Neural cell (in vitro differentiated cells): ENCODE measurements at regions not wholly inside any gene's neighbourhood (a gene's known extent, or its start where the extent isn't known, plus 50 kb on each side); places are given as distances from the start of the nearest gene placed in this dataset.

Source experiments
- H2AFZ ChIP-seq: fragments of 200-600, 300-800 bp; sonication (generic), shearing (Covaris generic); 2 replicates; pipeline ENCODE4 v1.6.0; 2014; ENCODE audit warnings: low read depth, mild to moderate bottlenecking, antibody characterized with exemption, low read length, moderate library complexity
- H3F3A ChIP-seq: fragments of 200-600 bp; shearing (Covaris generic); 2 replicates; pipeline ENCODE4 v1.6.1; 2016; ENCODE audit warnings: mild to moderate bottlenecking, moderate library complexity, mixed read lengths, antibody characterized with exemption, low read length; ENCODE audit not compliant: insufficient read depth, poor library complexity, severe bottlenecking
- H3K27ac ChIP-seq: fragments of 200-600, 300-800 bp; sonication (generic), shearing (Covaris generic); 2 replicates; pipeline ENCODE4 v1.5.1; 2014; ENCODE audit warnings: mild to moderate bottlenecking, low read length, moderate library complexity
- H3K27me3 ChIP-seq: fragments of 300-800, 200-600 bp; sonication (generic), shearing (Covaris generic); 2 replicates; pipeline ENCODE4 v1.6.0; 2014; ENCODE audit warnings: mild to moderate bottlenecking, low read depth, low read length, moderate library complexity; ENCODE audit not compliant: insufficient read depth
- H3K36me3 ChIP-seq: fragments of 300-800, 200-600 bp; sonication (generic), shearing (Covaris generic); 2 replicates; pipeline ENCODE4 v1.5.1; 2014; ENCODE audit warnings: mild to moderate bottlenecking, antibody characterized with exemption, low read length, moderate library complexity; ENCODE audit not compliant: insufficient read depth
- H3K4me2 ChIP-seq: fragments of 300-800, 200-600 bp; sonication (generic), shearing (Covaris generic); 2 replicates; pipeline ENCODE4 v1.6.0; 2014; ENCODE audit warnings: mild to moderate bottlenecking, low read length
- H3K4me3 ChIP-seq: fragments of 300-800, 200-600 bp; sonication (generic), shearing (Covaris generic); 2 replicates; pipeline ENCODE4 v1.5.1; 2014; ENCODE audit warnings: mild to moderate bottlenecking, low read length, moderate library complexity
- H3K79me2 ChIP-seq: fragments of 200-600 bp; shearing (Covaris generic); replicated peaks from 2 replicates; pipeline ENCODE4 v1.6.0; 2014; ENCODE audit warnings: mild to moderate bottlenecking, low read length, moderate library complexity; ENCODE audit not compliant: insufficient read depth
- H3K9ac ChIP-seq: fragments of 300-800, 200-600 bp; sonication (generic), shearing (Covaris generic); 2 replicates; pipeline ENCODE4 v1.6.1; 2016; ENCODE audit warnings: mild to moderate bottlenecking, low read length, mixed read lengths
- H3K9me2 ChIP-seq: fragments of 200-600 bp; shearing (Covaris generic); 2 replicates; pipeline ENCODE4 v1.6.1; 2016; ENCODE audit warnings: mild to moderate bottlenecking, low read length, mixed read lengths; ENCODE audit not compliant: insufficient read depth
- H3K9me3 ChIP-seq: fragments of 200-600, 300-800 bp; sonication (generic), shearing (Covaris generic); 2 replicates; pipeline ENCODE4 v1.6.1; 2016; ENCODE audit warnings: mild to moderate bottlenecking, mixed run types, low read length, moderate library complexity, mixed read lengths
- H4K20me1 ChIP-seq: fragments of 200-600 bp; shearing (Covaris generic); 2 replicates; pipeline ENCODE4 v1.6.1; 2016; ENCODE audit warnings: mild to moderate bottlenecking, mixed run types; ENCODE audit not compliant: insufficient read depth
- CTCF ChIP-seq: fragments of 450-650 bp; IDR thresholded peaks from 2 replicates; pipeline ENCODE4 v1.5.1; 2014; ENCODE audit warnings: antibody characterized with exemption, mild to moderate bottlenecking, moderate library complexity; ENCODE audit not compliant: poor library complexity, severe bottlenecking
- EP300 ChIP-seq: fragments of 450-650 bp; conservative IDR thresholded peaks from 2 replicates; pipeline ENCODE4 v1.6.1; 2014; ENCODE audit warnings: antibody characterized with exemption, mild to moderate bottlenecking, moderate library complexity; ENCODE audit not compliant: poor library complexity, severe bottlenecking
- EZH2 ChIP-seq: fragments of 200-600, 300-800 bp; shearing (Covaris generic), sonication (generic); IDR thresholded peaks from 2 replicates; pipeline ENCODE4 v1.6.1; 2014; ENCODE audit warnings: antibody characterized with exemption, low read length, borderline replicate concordance, mild to moderate bottlenecking; ENCODE audit not compliant: insufficient read depth, poor library complexity, severe bottlenecking
- MXI1 ChIP-seq: fragments of 450-650 bp; conservative IDR thresholded peaks from 2 replicates; pipeline ENCODE4 v1.6.1; 2014; ENCODE audit warnings: antibody characterized with exemption, mild to moderate bottlenecking; ENCODE audit not compliant: poor library complexity, severe bottlenecking
- POLR2AphosphoS5 ChIP-seq: IDR thresholded peaks from 2 replicates; pipeline ENCODE4 v1.6.1; 2012
- RAD21 ChIP-seq: fragments of 450-650 bp; conservative IDR thresholded peaks from 2 replicates; pipeline ENCODE4 v1.6.1; 2014; ENCODE audit warnings: antibody characterized with exemption, mild to moderate bottlenecking, moderate library complexity
- REST ChIP-seq: IDR thresholded peaks from 2 replicates; pipeline ENCODE4 v1.6.1; 2012; ENCODE audit warnings: borderline replicate concordance
- SMC3 ChIP-seq: fragments of 450-650 bp; conservative IDR thresholded peaks from 2 replicates; pipeline ENCODE4 v1.6.1; 2014; ENCODE audit warnings: antibody characterized with exemption, mild to moderate bottlenecking, moderate library complexity; ENCODE audit not compliant: poor library complexity
- TAF1 ChIP-seq: IDR thresholded peaks from 2 replicates; pipeline ENCODE4 v1.6.1; 2012; ENCODE audit warnings: low read depth

GRCh38 chr6:84448331-84448730, 220.9 kb upstream of the CEP162 start:
- Histone ChIP-seq H3K9ac (no peak overlapping the region), H3K4me3 (no peak overlapping the region), H3K4me2 (no peak overlapping the region), H2AFZ (no peak overlapping the region), H3F3A (no peaks in the 10 kb centered on the region), H3K27ac (no peak overlapping the region), H3K9me2 (no peaks in the 10 kb centered on the region), H3K27me3 (no peaks in the 10 kb centered on the region), H3K36me3 (no peaks in the 10 kb centered on the region), H3K79me2 (no peaks in the 10 kb centered on the region), H4K20me1 (no peaks in the 10 kb centered on the region), H3K9me3 (no peaks in the 10 kb centered on the region)
- no peak for TF ChIP-seq CTCF
- TF ChIP-seq SMC3, result no peak
- TF ChIP-seq POLR2AphosphoS5, result no peak
- no peak for TF ChIP-seq MXI1
- no peak for TF ChIP-seq TAF1

GRCh38 chr6:84447651-84448050, 220.2 kb upstream of the CEP162 start:
- H3K9me3 ChIP-seq, result no peaks in the 10 kb centered on the region
- H3K9me2 ChIP-seq, result no peaks in the 10 kb centered on the region
- no peaks in the 10 kb centered on the region for H3K79me2 ChIP-seq
- H3K36me3 ChIP-seq, result no peaks in the 10 kb centered on the region
- no peak overlapping the region for H3K9ac ChIP-seq
- no peak overlapping the region for H3K4me2 ChIP-seq
- no peak overlapping the region for H3K27ac ChIP-seq
- H4K20me1 ChIP-seq, result no peaks in the 10 kb centered on the region
- H3F3A ChIP-seq, result no peaks in the 10 kb centered on the region
- TF ChIP-seq CTCF (no peak), REST (no peak), EP300 (no peak), TAF1 (no peak), RAD21 (no peak), EZH2 (no peak), POLR2AphosphoS5 (no peak), MXI1 (no peak), SMC3 (no peak)
- no peak overlapping the region for H2AFZ ChIP-seq
- H3K27me3 ChIP-seq, result no peaks in the 10 kb centered on the region
- H3K4me3 ChIP-seq, result no peak overlapping the region
